DMS79 treated with DMSO at 0.1 percent for 48 hours (cell line): ENCODE measurements at regions not wholly inside any gene's neighbourhood (a gene's known extent, or its start where the extent isn't known, plus 50 kb on each side); places are given as distances from the start of the nearest gene placed in this dataset.

ENCODE experiments used
- DNase-seq: peaks from one replicate; lab custom pipeline; 2025; lab: John Stamatoyannopoulos, UW

GRCh38 chr11:116255321-116255953, 517.4 kb downstream of the BUD13 start:
- peak; percentile 85 for DNase-seq

- DNase-seq = no peak
Observed at GRCh38 chr11:116250155-116250554, 522.6 kb downstream of the BUD13 start.

- no peak for DNase-seq
Observed at GRCh38 chr11:116249561-116249960, 523.2 kb downstream of the BUD13 start.

- DNase-seq = no peak
Observed at GRCh38 chr11:116244889-116245288, 527.9 kb downstream of the BUD13 start.

- DNase-seq = no peak
Observed at GRCh38 chr11:116244439-116244838, 528.3 kb downstream of the BUD13 start.

- DNase-seq = no peak
Observed at GRCh38 chr11:116243991-116244390, 528.8 kb downstream of the BUD13 start.

GRCh38 chr11:116242006-116242405, 530.8 kb downstream of the BUD13 start:
- no peak for DNase-seq

- peak; percentile 68 for DNase-seq
Observed at GRCh38 chr11:116240710-116241109, 532.1 kb downstream of the BUD13 start.

- no peak for DNase-seq
Observed at GRCh38 chr11:116239247-116239646, 533.5 kb downstream of the BUD13 start.

GRCh38 chr11:116234989-116235568, 537.7 kb downstream of the BUD13 start:
- DNase-seq = no peak

GRCh38 chr11:116233561-116233960, 539.2 kb downstream of the BUD13 start:
- DNase-seq = no peak

- DNase-seq = no peak
Observed at GRCh38 chr11:116232364-116232828, 540.4 kb downstream of the BUD13 start.

- no peak for DNase-seq
Observed at GRCh38 chr11:116231543-116231942, 541.2 kb downstream of the BUD13 start.

- DNase-seq = no peak
Observed at GRCh38 chr11:116230438-116230837, 542.3 kb downstream of the BUD13 start.

GRCh38 chr11:116229236-116229970, 543.4 kb downstream of the BUD13 start:
- no peak for DNase-seq

- DNase-seq = no peak
Observed at GRCh38 chr11:116226731-116227130, 546.1 kb downstream of the BUD13 start.

GRCh38 chr11:116225784-116226585, 546.8 kb downstream of the BUD13 start:
- DNase-seq = no peak

- peak; percentile 34 for DNase-seq
Observed at GRCh38 chr11:116225236-116225635, 547.6 kb downstream of the BUD13 start.

GRCh38 chr11:116224889-116225200, 547.9 kb downstream of the BUD13 start:
- no peak for DNase-seq

GRCh38 chr11:116224154-116224888, 548.5 kb downstream of the BUD13 start:
- peak; percentile 28 for DNase-seq

- DNase-seq = no peak
Observed at GRCh38 chr11:116221351-116221750, 551.4 kb downstream of the BUD13 start.

GRCh38 chr11:116219171-116219635, 553.6 kb downstream of the BUD13 start:
- peak; percentile 97 for DNase-seq
